ENCODE measurements at regions not wholly inside any gene's neighbourhood (a gene's known extent, or its start where the extent isn't known, plus 50 kb on each side); places are given as distances from the start of the nearest gene placed in this dataset.

GRCh38 chr4:164357957-164358356 is 396.0 kb upstream of the SMIM31 start:
- Histone ChIP-seq H3K9me3 (no peaks in the 10 kb centered on the region), H3K36me3 (ENCODE audit: low read depth, missing control alignments) (no peaks in the 10 kb centered on the region), H3K27me3 (no peaks in the 10 kb centered on the region), H3K27ac (no peak overlapping the region), H3K4me3 (no peak overlapping the region), H3K4me1 (no peaks in the 10 kb centered on the region)
- no peak for DNase-seq
- intact Hi-C loops (cut with DNase I; ENCODE audit: low total_unique reads): no loop called here
- TF ChIP-seq POLR2A (IDR thresholded peaks at IDR 0.05) (no peak), CTCF (IDR thresholded peaks at IDR 0.05) (no peak)
- 58 to 66% methylated on average over 2 of the region's 2 CpGs for WGBS, 2 donors

- no peaks in the 10 kb centered on the region for H3K36me3 ChIP-seq (ENCODE audit: low read depth, missing control alignments)
- TF ChIP-seq POLR2A (IDR thresholded peaks at IDR 0.05) (no peak), CTCF (IDR thresholded peaks at IDR 0.05) (no peak)
- H3K27me3 ChIP-seq: no peaks in the 10 kb centered on the region
- no peaks in the 10 kb centered on the region for H3K9me3 ChIP-seq
- intact Hi-C loops (cut with DNase I; ENCODE audit: low total_unique reads): no loop called here
- H3K4me3 ChIP-seq: no peak overlapping the region
- no peak overlapping the region for H3K27ac ChIP-seq
- no peaks in the 10 kb centered on the region for H3K4me1 ChIP-seq
- DNase-seq: no peak
- whole genome bisulfite sequencing, 2 donors: 70 to 94% methylated on average over 1 of the region's 1 CpG
Measured at GRCh38 chr4:164358400-164358799, 395.5 kb upstream of the SMIM31 start.

DNA sequence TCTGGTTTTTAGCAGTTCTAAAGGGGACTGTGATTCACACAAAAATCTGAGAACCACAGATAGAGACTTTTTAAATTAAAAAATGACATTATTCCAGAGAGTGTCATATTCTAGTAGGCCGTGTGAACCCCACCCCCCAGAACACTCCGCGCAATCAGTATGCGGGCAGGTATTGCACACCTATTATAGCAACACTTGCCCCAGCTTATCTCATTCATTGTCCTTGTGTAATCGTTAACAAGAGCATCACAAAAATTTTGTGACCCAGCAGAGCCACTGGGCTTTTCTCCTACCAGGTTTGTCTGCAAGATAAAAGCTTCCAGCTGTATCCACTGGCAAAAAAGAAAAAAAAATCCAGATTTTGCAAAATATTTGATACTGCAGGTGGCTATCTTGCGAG is 394.1 kb upstream of the SMIM31 start:
- TF ChIP-seq CTCF (IDR thresholded peaks at IDR 0.05) (no peak), POLR2A (IDR thresholded peaks at IDR 0.05) (no peak)
- H3K4me1 ChIP-seq: no peaks in the 10 kb centered on the region

GRCh38 chr4:164368894-164369293 is 385.0 kb upstream of the SMIM31 start:
- no peaks in the 10 kb centered on the region for H3K4me1 ChIP-seq
- no peak for TF ChIP-seq CTCF (IDR thresholded peaks at IDR 0.05)
- TF ChIP-seq POLR2A (IDR thresholded peaks at IDR 0.05): no peak
- no peaks in the 10 kb centered on the region for H3K36me3 ChIP-seq (ENCODE audit: low read depth, missing control alignments)
- no peaks in the 10 kb centered on the region for H3K9me3 ChIP-seq
- no peak for DNase-seq
- intact Hi-C loops (cut with DNase I; ENCODE audit: low total_unique reads): no loop called here
- no peak overlapping the region for H3K4me3 ChIP-seq
- no peaks in the 10 kb centered on the region for H3K27me3 ChIP-seq
- WGBS, 2 donors: 55 to 76% methylated on average over 6 of the region's 6 CpGs
- no peak overlapping the region for H3K27ac ChIP-seq

More for the DNA sequence above, 394.1 kb upstream of the SMIM31 start:
- DNase-seq: no peak
- no peak overlapping the region for H3K27ac ChIP-seq
- intact Hi-C loops (cut with DNase I; ENCODE audit: low total_unique reads): no loop called here
- H3K27me3 ChIP-seq: no peaks in the 10 kb centered on the region
- no peaks in the 10 kb centered on the region for H3K9me3 ChIP-seq
- no peak overlapping the region for H3K4me3 ChIP-seq
- H3K36me3 ChIP-seq (ENCODE audit: low read depth, missing control alignments): no peaks in the 10 kb centered on the region
- 72 to 84% methylated on average over 6 of the region's 6 CpGs for WGBS, 2 donors

GRCh38 chr4:164373021-164373420 is 380.9 kb upstream of the SMIM31 start:
- H3K4me1 ChIP-seq: no peaks in the 10 kb centered on the region

More at GRCh38 chr4:164373021-164373420, 380.9 kb upstream of the SMIM31 start:
- no peaks in the 10 kb centered on the region for H3K36me3 ChIP-seq (ENCODE audit: low read depth, missing control alignments)
- no peak for DNase-seq
- no peaks in the 10 kb centered on the region for H3K27me3 ChIP-seq
- WGBS, 2 donors: 52 to 64% methylated on average over 1 of the region's 1 CpG
- no peak for TF ChIP-seq CTCF (IDR thresholded peaks at IDR 0.05)
- TF ChIP-seq POLR2A (IDR thresholded peaks at IDR 0.05): no peak
- intact Hi-C loops (cut with DNase I; ENCODE audit: low total_unique reads): no loop called here
- no peak overlapping the region for H3K4me3 ChIP-seq
- no peak overlapping the region for H3K27ac ChIP-seq
- no peaks in the 10 kb centered on the region for H3K9me3 ChIP-seq
